ENCODE measurements at regions not wholly inside any gene's neighbourhood (a gene's known extent, or its start where the extent isn't known, plus 50 kb on each side); places are given as distances from the start of the nearest gene placed in this dataset.

DNA sequence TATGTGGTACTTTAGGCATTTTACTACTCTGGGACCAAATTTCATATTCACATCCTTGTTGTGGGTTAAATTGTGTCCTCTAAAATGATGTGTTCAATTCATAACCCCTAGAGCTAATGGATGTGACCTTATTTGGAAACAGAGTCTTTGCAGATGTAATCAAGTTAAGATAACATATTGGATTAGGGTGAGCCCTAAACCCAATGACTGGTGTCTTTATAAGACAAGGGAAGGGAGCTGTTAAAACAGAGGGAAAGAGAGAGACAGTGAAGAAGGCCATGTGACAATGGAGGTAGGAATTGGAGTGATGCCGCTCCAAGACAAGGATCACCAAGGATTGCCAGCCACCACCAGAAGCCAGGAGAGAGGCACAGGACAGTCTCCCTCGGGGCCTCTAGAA is 220.0 kb downstream of the ADGRG6 start:
- TF ChIP-seq, protein P1, sequence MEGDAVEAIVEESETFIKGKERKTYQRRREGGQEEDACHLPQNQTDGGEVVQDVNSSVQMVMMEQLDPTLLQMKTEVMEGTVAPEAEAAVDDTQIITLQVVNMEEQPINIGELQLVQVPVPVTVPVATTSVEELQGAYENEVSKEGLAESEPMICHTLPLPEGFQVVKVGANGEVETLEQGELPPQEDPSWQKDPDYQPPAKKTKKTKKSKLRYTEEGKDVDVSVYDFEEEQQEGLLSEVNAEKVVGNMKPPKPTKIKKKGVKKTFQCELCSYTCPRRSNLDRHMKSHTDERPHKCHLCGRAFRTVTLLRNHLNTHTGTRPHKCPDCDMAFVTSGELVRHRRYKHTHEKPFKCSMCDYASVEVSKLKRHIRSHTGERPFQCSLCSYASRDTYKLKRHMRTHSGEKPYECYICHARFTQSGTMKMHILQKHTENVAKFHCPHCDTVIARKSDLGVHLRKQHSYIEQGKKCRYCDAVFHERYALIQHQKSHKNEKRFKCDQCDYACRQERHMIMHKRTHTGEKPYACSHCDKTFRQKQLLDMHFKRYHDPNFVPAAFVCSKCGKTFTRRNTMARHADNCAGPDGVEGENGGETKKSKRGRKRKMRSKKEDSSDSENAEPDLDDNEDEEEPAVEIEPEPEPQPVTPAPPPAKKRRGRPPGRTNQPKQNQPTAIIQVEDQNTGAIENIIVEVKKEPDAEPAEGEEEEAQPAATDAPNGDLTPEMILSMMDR (conservative IDR thresholded peaks at IDR 0.05) = no peak
- TF ChIP-seq EZH2 (IDR thresholded peaks at IDR 0.05; ENCODE audit: low read depth) = no peak

Data from PC-9 (cell line).